Midbrain (tissue), 1 donor: ENCODE measurements at regions not wholly inside any gene's neighbourhood (a gene's known extent, or its start where the extent isn't known, plus 50 kb on each side); places are given as distances from the start of the nearest gene placed in this dataset.

ENCODE experiments used
- DNase-seq: peaks from one replicate; lab custom pipeline; 2025; lab: John Stamatoyannopoulos, UW

GRCh38 chr1:166221316-166221715 is 54.5 kb upstream of the FAM78B start:
- no peak for DNase-seq

GRCh38 chr1:166233750-166234366 is 67.1 kb upstream of the FAM78B start:
- no peak for DNase-seq

GRCh38 chr1:166235728-166236127 is 68.9 kb upstream of the FAM78B start:
- DNase-seq: no peak

- no peak for DNase-seq
These were observed 70.9 kb upstream of the FAM78B start for GRCh38 chr1:166237675-166238074.

- DNase-seq: no peak
These were observed 86.4 kb upstream of the FAM78B start for GRCh38 chr1:166253076-166253779.

GRCh38 chr1:166258017-166258416 is 91.2 kb upstream of the FAM78B start:
- DNase-seq: no peak

- DNase-seq: no peak
These were observed 94.7 kb upstream of the FAM78B start for GRCh38 chr1:166261511-166261910.

- no peak for DNase-seq
These were observed 103.8 kb upstream of the FAM78B start for GRCh38 chr1:166270476-166271150.

- DNase-seq: no peak
These were observed 104.3 kb upstream of the FAM78B start for GRCh38 chr1:166271151-166271538.

GRCh38 chr1:166272155-166272554 is 105.4 kb upstream of the FAM78B start:
- no peak for DNase-seq

GRCh38 chr1:166272851-166273250 is 106.0 kb upstream of the FAM78B start:
- no peak for DNase-seq

GRCh38 chr1:166273618-166274017 is 106.8 kb upstream of the FAM78B start:
- no peak for DNase-seq

- DNase-seq: no peak
These were observed 115.8 kb upstream of the FAM78B start for GRCh38 chr1:166282391-166283137.

GRCh38 chr1:166283190-166283589 is 116.4 kb upstream of the FAM78B start:
- DNase-seq: no peak

GRCh38 chr1:166283600-166283999 is 116.8 kb upstream of the FAM78B start:
- DNase-seq: no peak

- no peak for DNase-seq
These were observed 122.7 kb upstream of the FAM78B start for GRCh38 chr1:166289309-166290050.

GRCh38 chr1:166295656-166296055 is 128.9 kb upstream of the FAM78B start:
- no peak for DNase-seq

- DNase-seq: no peak
These were observed 131.2 kb upstream of the FAM78B start for GRCh38 chr1:166297993-166298392.

GRCh38 chr1:166300767-166301166 is 134.0 kb upstream of the FAM78B start:
- no peak for DNase-seq

- DNase-seq: no peak
These were observed 136.4 kb upstream of the FAM78B start for GRCh38 chr1:166302989-166303758.

GRCh38 chr1:166304131-166304530 is 137.3 kb upstream of the FAM78B start:
- DNase-seq: no peak
